ENCODE measurements at regions not wholly inside any gene's neighbourhood (a gene's known extent, or its start where the extent isn't known, plus 50 kb on each side); places are given as distances from the start of the nearest gene placed in this dataset.

DNA sequence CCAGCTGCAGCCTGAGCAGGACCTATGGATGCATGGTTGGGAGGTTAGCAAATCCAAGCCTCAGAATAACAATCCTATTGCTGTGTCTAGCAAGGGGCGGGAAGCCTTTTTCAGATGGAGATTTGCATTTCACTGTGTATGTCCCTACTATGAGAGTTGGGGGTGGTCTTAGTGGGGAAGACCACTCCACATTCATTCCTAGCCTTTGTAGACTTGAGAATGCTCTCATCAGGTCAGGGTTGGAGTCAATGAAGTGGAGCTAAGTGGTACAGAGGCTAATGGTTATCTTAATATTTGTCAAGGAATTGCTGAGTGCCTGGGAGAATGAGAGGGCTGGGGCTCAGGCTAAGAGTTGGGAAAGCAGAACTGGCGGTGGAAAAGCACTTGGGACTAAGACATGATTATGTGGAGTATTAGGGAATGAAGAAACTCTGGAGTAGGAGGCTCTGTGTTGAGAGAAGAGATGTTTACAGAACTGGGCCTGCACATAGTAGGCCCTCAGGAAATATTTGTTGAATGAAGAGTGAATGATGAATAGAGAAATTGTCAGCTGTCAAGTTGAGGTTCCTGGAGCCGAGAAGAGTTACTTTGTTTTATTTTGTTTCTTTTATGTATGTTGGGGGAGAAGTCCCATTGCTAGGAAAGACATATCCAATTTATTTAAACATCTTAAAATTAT lies 175.5 kb upstream of the SPRY4 start:
- DNase-seq (no peak), ATAC-seq (ENCODE audit: low read depth) (no peak)
- no peak overlapping the region for H3K27ac Mint-ChIP-seq
- H3K36me3 Mint-ChIP-seq (ENCODE audit: low read depth), result no peaks in the 10 kb centered on the region
- H3K4me1 Mint-ChIP-seq, result no peaks in the 10 kb centered on the region
- ChIA-PET POLR2A (no interaction called here), CTCF (no interaction called here)
- H3K9me3 Mint-ChIP-seq, result no peaks in the 10 kb centered on the region
- TF ChIP-seq, protein P1, sequence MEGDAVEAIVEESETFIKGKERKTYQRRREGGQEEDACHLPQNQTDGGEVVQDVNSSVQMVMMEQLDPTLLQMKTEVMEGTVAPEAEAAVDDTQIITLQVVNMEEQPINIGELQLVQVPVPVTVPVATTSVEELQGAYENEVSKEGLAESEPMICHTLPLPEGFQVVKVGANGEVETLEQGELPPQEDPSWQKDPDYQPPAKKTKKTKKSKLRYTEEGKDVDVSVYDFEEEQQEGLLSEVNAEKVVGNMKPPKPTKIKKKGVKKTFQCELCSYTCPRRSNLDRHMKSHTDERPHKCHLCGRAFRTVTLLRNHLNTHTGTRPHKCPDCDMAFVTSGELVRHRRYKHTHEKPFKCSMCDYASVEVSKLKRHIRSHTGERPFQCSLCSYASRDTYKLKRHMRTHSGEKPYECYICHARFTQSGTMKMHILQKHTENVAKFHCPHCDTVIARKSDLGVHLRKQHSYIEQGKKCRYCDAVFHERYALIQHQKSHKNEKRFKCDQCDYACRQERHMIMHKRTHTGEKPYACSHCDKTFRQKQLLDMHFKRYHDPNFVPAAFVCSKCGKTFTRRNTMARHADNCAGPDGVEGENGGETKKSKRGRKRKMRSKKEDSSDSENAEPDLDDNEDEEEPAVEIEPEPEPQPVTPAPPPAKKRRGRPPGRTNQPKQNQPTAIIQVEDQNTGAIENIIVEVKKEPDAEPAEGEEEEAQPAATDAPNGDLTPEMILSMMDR (IDR thresholded peaks at IDR 0.05), result no peak
- H3K4me3 Mint-ChIP-seq, result no peak overlapping the region
- peaks cover 8% of the 10 kb centered on the region for H3K27me3 Mint-ChIP-seq
- intact Hi-C loops (cut with micrococcal nuclease), result no loop called here

DNA sequence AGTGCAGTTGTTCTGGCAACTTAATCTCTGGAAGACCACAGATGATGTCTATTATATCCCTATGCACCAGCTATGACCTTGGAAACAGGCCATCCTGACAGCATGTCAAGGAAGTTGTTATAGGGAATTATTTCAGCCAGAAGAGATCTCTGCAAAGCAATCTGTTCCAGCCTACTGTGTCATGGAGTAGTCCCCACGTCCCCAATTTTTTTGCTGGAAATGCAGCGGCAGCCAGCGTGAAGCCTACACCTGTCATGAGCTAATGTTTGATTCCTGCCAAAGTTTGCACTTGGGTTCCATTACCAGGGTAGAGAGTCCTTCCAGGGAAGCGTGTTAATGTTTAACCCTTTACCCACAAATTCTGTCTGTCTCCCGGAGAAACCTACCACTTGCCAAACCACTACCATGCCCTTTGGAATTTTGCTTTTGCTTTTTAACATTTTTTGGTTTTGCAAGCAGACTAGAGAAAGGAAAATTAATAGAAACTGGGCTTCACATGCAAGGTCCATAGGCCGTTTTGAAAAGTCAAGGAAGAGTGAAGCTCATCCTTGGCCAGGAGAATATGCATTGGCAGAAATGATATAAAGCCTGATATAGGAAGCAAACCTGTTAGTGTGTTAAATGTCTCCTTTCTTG lies 174.9 kb upstream of the SPRY4 start:
- DNase-seq, result no peak
- TF ChIP-seq, protein P1 (IDR thresholded peaks at IDR 0.05), result no peak
- H3K36me3 Mint-ChIP-seq (ENCODE audit: low read depth), result no peaks in the 10 kb centered on the region
- peaks cover 9% of the 10 kb centered on the region for H3K27me3 Mint-ChIP-seq
- POLR2A ChIA-PET, result no interaction called here
- intact Hi-C loops (cut with micrococcal nuclease), result no loop called here
- H3K27ac Mint-ChIP-seq, result no peak overlapping the region
- CTCF ChIA-PET, result no interaction called here
- H3K4me3 Mint-ChIP-seq, result no peak overlapping the region
- no peaks in the 10 kb centered on the region for H3K4me1 Mint-ChIP-seq
- ATAC-seq (ENCODE audit: low read depth), result no peak
- no peaks in the 10 kb centered on the region for H3K9me3 Mint-ChIP-seq

DNA sequence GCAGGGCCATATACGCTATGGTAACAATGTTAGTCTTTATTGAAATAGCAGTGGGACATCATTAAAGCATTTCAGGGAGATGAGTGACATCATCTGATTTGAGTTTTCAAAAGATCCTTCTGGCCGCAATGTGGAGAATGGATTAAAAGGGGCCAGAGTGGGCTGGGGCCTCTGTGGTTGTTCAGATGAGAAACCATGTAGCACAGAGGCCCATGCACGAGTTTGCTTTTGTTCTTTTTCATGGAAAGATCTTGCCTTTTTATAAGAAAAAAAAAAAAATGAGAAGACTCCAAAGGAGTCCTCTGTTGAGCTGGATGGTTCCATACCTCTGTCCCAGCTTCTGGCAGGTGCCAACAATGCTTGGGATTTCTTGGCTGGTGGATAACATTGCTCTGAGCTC lies 173.5 kb upstream of the SPRY4 start:
- Mint-ChIP-seq H3K27ac (no peak overlapping the region), H3K4me3 (no peak overlapping the region), H3K9me3 (no peaks in the 10 kb centered on the region), H3K36me3 (ENCODE audit: low read depth) (no peaks in the 10 kb centered on the region), H3K27me3 (peaks cover 9% of the 10 kb centered on the region), H3K4me1 (no peaks in the 10 kb centered on the region)
- intact Hi-C loops (cut with micrococcal nuclease), result no loop called here
- TF ChIP-seq, protein P1 (IDR thresholded peaks at IDR 0.05), result no peak
- ChIA-PET CTCF (no interaction called here), POLR2A (no interaction called here)
- DNase-seq (no peak), ATAC-seq (ENCODE audit: low read depth) (no peak)

DNA sequence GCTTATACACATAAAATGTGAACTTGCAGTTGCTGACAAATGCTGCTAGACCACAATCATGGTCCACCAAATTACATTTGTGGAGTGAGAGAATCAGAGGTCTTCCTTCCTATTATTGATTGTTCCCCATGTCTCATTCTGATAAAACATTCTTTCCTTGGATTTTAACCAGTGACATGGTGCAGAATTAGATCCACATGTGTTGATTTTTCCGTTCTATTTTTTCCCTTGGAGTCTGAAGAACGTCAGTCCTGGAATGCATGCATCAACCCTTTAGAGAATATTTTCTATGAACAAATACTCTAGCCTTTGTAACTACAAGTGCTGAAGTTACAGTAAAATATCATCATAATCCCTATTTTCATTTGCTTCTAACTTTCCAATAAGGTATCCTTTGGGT lies 170.7 kb upstream of the SPRY4 start:
- Mint-ChIP-seq H3K27me3 (peaks cover 8% of the 10 kb centered on the region), H3K36me3 (ENCODE audit: low read depth) (no peaks in the 10 kb centered on the region), H3K27ac (no peak overlapping the region), H3K4me3 (no peak overlapping the region), H3K9me3 (no peaks in the 10 kb centered on the region), H3K4me1 (no peaks in the 10 kb centered on the region)
- TF ChIP-seq, protein P1 (IDR thresholded peaks at IDR 0.05), result no peak
- CTCF ChIA-PET, result no interaction called here
- ATAC-seq (ENCODE audit: low read depth) (no peak), DNase-seq (no peak)
- POLR2A ChIA-PET, result no interaction called here
- intact Hi-C loops (cut with micrococcal nuclease), result no loop called here

DNA sequence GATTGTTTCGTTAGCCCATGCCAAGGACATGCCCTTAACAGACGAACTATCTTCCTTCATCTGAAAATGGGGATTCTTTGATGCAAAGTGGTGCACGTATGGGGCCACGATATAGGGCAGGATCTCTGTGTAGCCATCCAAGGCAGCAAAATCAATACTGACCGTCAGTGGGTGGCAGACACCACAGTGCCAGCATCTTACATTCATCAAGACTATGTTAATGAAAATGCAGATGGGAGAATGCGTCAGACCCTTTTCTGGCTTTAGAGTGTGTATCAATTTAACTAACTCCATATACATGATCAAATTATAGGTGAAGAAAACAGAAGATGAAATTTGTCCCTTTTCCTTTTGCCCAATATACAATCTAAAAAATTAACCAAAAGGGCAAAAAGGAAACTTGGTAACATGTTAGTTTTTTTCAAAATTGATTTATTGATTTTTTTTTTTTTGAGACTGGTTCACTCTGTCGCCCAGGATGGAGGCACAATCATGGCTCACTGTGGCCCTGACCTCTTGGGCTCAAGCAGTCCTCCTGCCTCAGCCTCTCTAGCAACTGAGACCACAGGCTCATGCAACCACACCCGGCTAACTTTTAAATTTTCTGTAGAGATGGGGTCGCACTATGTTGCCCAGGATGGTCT lies 169.2 kb upstream of the SPRY4 start:
- Mint-ChIP-seq H3K27me3 (peaks cover 3% of the 10 kb centered on the region), H3K4me1 (no peaks in the 10 kb centered on the region), H3K9me3 (no peaks in the 10 kb centered on the region), H3K27ac (no peak overlapping the region), H3K4me3 (no peak overlapping the region), H3K36me3 (ENCODE audit: low read depth) (no peaks in the 10 kb centered on the region)
- intact Hi-C loops (cut with micrococcal nuclease), result no loop called here
- DNase-seq, result no peak
- POLR2A ChIA-PET, result no interaction called here
- CTCF ChIA-PET, result no interaction called here
- TF ChIP-seq, protein P1 (IDR thresholded peaks at IDR 0.05), result no peak
- no peak for ATAC-seq (ENCODE audit: low read depth)

All from activated B cell treated with CpG ODN at 0.5 μM for 24 hours (primary cell).